ENCODE measurements at regions not wholly inside any gene's neighbourhood (a gene's known extent, or its start where the extent isn't known, plus 50 kb on each side); places are given as distances from the start of the nearest gene placed in this dataset.

GRCh38 chr15:97115761-97116070 is 785.2 kb downstream of the NR2F2 start:
- TF ChIP-seq ZBTB7A (IDR thresholded peaks at IDR 0.05; ENCODE audit: low read depth) (no peak), CREB1 (IDR thresholded peaks at IDR 0.05; ENCODE audit: low read depth) (no peak), REST (IDR thresholded peaks at IDR 0.05; ENCODE audit: low read depth) (no peak), FOXM1 (IDR thresholded peaks at IDR 0.05; ENCODE audit: borderline replicate concordance, low read depth) (no peak), EP300 (IDR thresholded peaks at IDR 0.05; ENCODE audit: borderline replicate concordance) (no peak), TEAD4 (IDR thresholded peaks at IDR 0.05) (no peak), YY1 (IDR thresholded peaks at IDR 0.05; ENCODE audit: low read depth) (no peak), RAD21 (IDR thresholded peaks at IDR 0.05; ENCODE audit: low read depth) (no peak), TCF12 (IDR thresholded peaks at IDR 0.05; ENCODE audit: low read depth) (no peak), CEBPB (IDR thresholded peaks at IDR 0.05) (no peak), EGR1 (IDR thresholded peaks at IDR 0.05) (no peak), USF1 (IDR thresholded peaks at IDR 0.05) (no peak)
- TF ChIP-seq, protein P1, sequence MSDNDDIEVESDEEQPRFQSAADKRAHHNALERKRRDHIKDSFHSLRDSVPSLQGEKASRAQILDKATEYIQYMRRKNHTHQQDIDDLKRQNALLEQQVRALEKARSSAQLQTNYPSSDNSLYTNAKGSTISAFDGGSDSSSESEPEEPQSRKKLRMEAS (IDR thresholded peaks at IDR 0.05): no peak
